Caco-2 (cell line): ENCODE measurements at regions not wholly inside any gene's neighbourhood (a gene's known extent, or its start where the extent isn't known, plus 50 kb on each side); places are given as distances from the start of the nearest gene placed in this dataset.

Source experiments
- BruUV-seq: library from RNA; stranded (reverse); fragments of 400-500 nt; replicated peaks from 2 replicates; lab custom pipeline; 2021; lab: Mats Ljungman, UMichigan
- CTCF ChIA-PET: fragments of 300-600 bp; sonication (Branson Sonifier 250); formaldehyde crosslinking; loops from one replicate; lab custom pipeline; 2022; ENCODE audit warnings: antibody characterized with exemption; lab: Charles Lee
- POLR2A ChIA-PET: fragments of 300-600 bp; sonication (Branson Sonifier 250); formaldehyde crosslinking; loops from one replicate; lab custom pipeline; 2022; ENCODE audit warnings: antibody characterized with exemption; lab: Charles Lee
- DNase-seq, 2 experiments: peaks; one replicate each; pipeline versions ENCODE4 v3.0.0 to v3.0.0-alpha.2; 2020 to 2022
- H3K27me3 ChIP-seq: replicated peaks from 2 replicates; pipeline ENCODE4 v1.6.0; 2011; ENCODE audit warnings: low read length; ENCODE audit not compliant: control insufficient read depth, insufficient read depth
- H3K36me3 ChIP-seq: 2 replicates; pipeline ENCODE4 v1.5.1; 2011; ENCODE audit warnings: low read length; ENCODE audit not compliant: control insufficient read depth, insufficient read depth
- H3K4me1 ChIP-seq: fragments of 250-450 bp; sonication (Bioruptor Pico); 2 replicates; pipeline ENCODE4 v1.5.1; 2020; ENCODE audit warnings: mild to moderate bottlenecking
- H3K4me3 ChIP-seq: 2 replicates; pipeline ENCODE4 v1.5.1; 2011; ENCODE audit warnings: low read depth, mild to moderate bottlenecking, control low read depth, low read length
- H3K9me3 ChIP-seq: fragments of 250-450 bp; sonication (Bioruptor Pico); 2 replicates; pipeline ENCODE4 v1.5.1; 2020; ENCODE audit warnings: mild to moderate bottlenecking, moderate library complexity
- H3K27ac Mint-ChIP-seq: one replicate; pipeline ENCODE4 v1.8.0; 2022; ENCODE audit warnings: mixed read lengths; ENCODE audit not compliant: unreplicated experiment
- H3K27me3 Mint-ChIP-seq: one replicate; pipeline ENCODE4 v1.8.0; 2022; ENCODE audit warnings: mixed read lengths; ENCODE audit not compliant: insufficient read depth, unreplicated experiment
- H3K36me3 Mint-ChIP-seq: one replicate; pipeline ENCODE4 v1.8.0; 2022; ENCODE audit warnings: mild to moderate bottlenecking, mixed read lengths; ENCODE audit not compliant: insufficient read depth, unreplicated experiment
- H3K4me1 Mint-ChIP-seq: one replicate; pipeline ENCODE4 v1.8.0; 2022; ENCODE audit warnings: low read depth, mixed read lengths; ENCODE audit not compliant: unreplicated experiment
- H3K4me3 Mint-ChIP-seq: one replicate; pipeline ENCODE4 v1.8.0; 2022; ENCODE audit warnings: mild to moderate bottlenecking, moderate library complexity, mixed read lengths; ENCODE audit not compliant: unreplicated experiment
- H3K9me3 Mint-ChIP-seq: one replicate; pipeline ENCODE4 v1.8.0; 2022; ENCODE audit warnings: mixed read lengths; ENCODE audit not compliant: unreplicated experiment
- CTCF ChIP-seq, 2 experiments: fragments of 200-600 bp in 1 of 2; IDR thresholded peaks; 1 replicate in 1 of 2; 2 replicates in 1 of 2; pipeline versions ENCODE4 v1.5.1 to v1.8.0; 2011 to 2022; ENCODE audit warnings: antibody characterized with exemption in 1 of 2, control low read depth in 1 of 2, inconsistent platforms in 1 of 2, low read depth in 1 of 2, low read length in 1 of 2, mild to moderate bottlenecking in 1 of 2, moderate library complexity in 1 of 2; ENCODE audit not compliant: insufficient read depth in 1 of 2, severe bottlenecking in 1 of 2, unreplicated experiment in 1 of 2
- intact Hi-C: fragments of 100-400 bp; cut with micrococcal nuclease; formaldehyde crosslinking; loops from one replicate; pipeline ENCODE4 v1.10.0; 2022; ENCODE audit not compliant: unreplicated experiment

- no peak overlapping the region for H3K27ac Mint-ChIP-seq
- intact Hi-C loops: no loop called here
- ChIA-PET CTCF (no interaction called here), POLR2A (no interaction called here)
- H3K4me3 ChIP-seq: no peak overlapping the region
- TF ChIP-seq CTCF (IDR thresholded peaks at IDR 0.05; ENCODE audit: insufficient read depth in 1 of 2, low read depth in 1 of 2, low read length in 1 of 2, severe bottlenecking in 1 of 2, unreplicated experiment in 1 of 2): no peak
- H3K4me1 ChIP-seq: no peaks in the 10 kb centered on the region
- H3K4me1 Mint-ChIP-seq: no peaks in the 10 kb centered on the region
- no peaks in the 10 kb centered on the region for H3K9me3 Mint-ChIP-seq
- no peaks in the 10 kb centered on the region for H3K27me3 ChIP-seq
- no peak overlapping the region for H3K4me3 Mint-ChIP-seq
- BruUV-seq: no TSS peak
- H3K9me3 ChIP-seq: no peaks in the 10 kb centered on the region
- no peaks in the 10 kb centered on the region for H3K36me3 Mint-ChIP-seq
- DNase-seq: no peak
- H3K27me3 Mint-ChIP-seq: peaks cover 28% of the 10 kb centered on the region
- no peaks in the 10 kb centered on the region for H3K36me3 ChIP-seq
Observed at GRCh38 chr10:128697437-128697836, 571.2 kb upstream of the MKI67 start.

- peaks cover 25% of the 10 kb centered on the region for H3K27me3 Mint-ChIP-seq
- no peak overlapping the region for H3K4me3 ChIP-seq
- no peaks in the 10 kb centered on the region for H3K4me1 Mint-ChIP-seq
- no TSS peak for BruUV-seq
- H3K4me1 ChIP-seq: no peaks in the 10 kb centered on the region
- intact Hi-C loops: no loop called here
- CTCF ChIA-PET: no interaction called here
- H3K9me3 ChIP-seq: no peaks in the 10 kb centered on the region
- H3K27me3 ChIP-seq: no peaks in the 10 kb centered on the region
- H3K27ac Mint-ChIP-seq: no peak overlapping the region
- no peak for DNase-seq
- no peak for TF ChIP-seq CTCF (IDR thresholded peaks at IDR 0.05; ENCODE audit: insufficient read depth in 1 of 2, low read depth in 1 of 2, low read length in 1 of 2, severe bottlenecking in 1 of 2, unreplicated experiment in 1 of 2)
- no peaks in the 10 kb centered on the region for H3K9me3 Mint-ChIP-seq
- H3K4me3 Mint-ChIP-seq: no peak overlapping the region
- POLR2A ChIA-PET: no interaction called here
- H3K36me3 ChIP-seq: no peaks in the 10 kb centered on the region
- H3K36me3 Mint-ChIP-seq: no peaks in the 10 kb centered on the region
Observed at GRCh38 chr10:128701381-128701780, 575.2 kb upstream of the MKI67 start.

- POLR2A ChIA-PET: no interaction called here
- Mint-ChIP-seq H3K27me3 (peaks cover 22% of the 10 kb centered on the region), H3K9me3 (no peaks in the 10 kb centered on the region), H3K27ac (no peak overlapping the region), H3K4me3 (no peak overlapping the region), H3K36me3 (no peaks in the 10 kb centered on the region), H3K4me1 (no peaks in the 10 kb centered on the region)
- Histone ChIP-seq H3K4me1 (no peaks in the 10 kb centered on the region), H3K27me3 (no peaks in the 10 kb centered on the region), H3K4me3 (no peak overlapping the region), H3K9me3 (no peaks in the 10 kb centered on the region), H3K36me3 (no peaks in the 10 kb centered on the region)
- BruUV-seq: no TSS peak
- CTCF ChIA-PET: interaction anchor here (0.6 kb wide), 1 partner anchor 153 kb away, joined by 3 read pairs; no protein-coding TSS in a partner anchor
- intact Hi-C loops: no loop called here
- no peak for DNase-seq
- no peak for TF ChIP-seq CTCF (IDR thresholded peaks at IDR 0.05; ENCODE audit: insufficient read depth in 1 of 2, low read depth in 1 of 2, low read length in 1 of 2, severe bottlenecking in 1 of 2, unreplicated experiment in 1 of 2)
Observed at GRCh38 chr10:128701837-128702236, 575.6 kb upstream of the MKI67 start.
